ENCODE measurements at regions not wholly inside any gene's neighbourhood (a gene's known extent, or its start where the extent isn't known, plus 50 kb on each side); places are given as distances from the start of the nearest gene placed in this dataset.

GRCh38 chr7:91565499-91566401 is 301.5 kb downstream of the FZD1 start:
- ChIA-PET POLR2A (no interaction called here), CTCF (interaction anchor here (0.6 kb wide), 1 partner anchor 476 kb away, joined by 3 read pairs; no protein-coding TSS in a partner anchor)
- TF ChIP-seq CTCF (IDR thresholded peaks at IDR 0.05; ENCODE audit: insufficient read depth, low read length, missing control alignments) = no peak
- no peak overlapping the region for H3K4me3 ChIP-seq (ENCODE audit: low read depth, low read length)
- no peak for DNase-seq (ENCODE audit: low read depth, low spot score)

DNA sequence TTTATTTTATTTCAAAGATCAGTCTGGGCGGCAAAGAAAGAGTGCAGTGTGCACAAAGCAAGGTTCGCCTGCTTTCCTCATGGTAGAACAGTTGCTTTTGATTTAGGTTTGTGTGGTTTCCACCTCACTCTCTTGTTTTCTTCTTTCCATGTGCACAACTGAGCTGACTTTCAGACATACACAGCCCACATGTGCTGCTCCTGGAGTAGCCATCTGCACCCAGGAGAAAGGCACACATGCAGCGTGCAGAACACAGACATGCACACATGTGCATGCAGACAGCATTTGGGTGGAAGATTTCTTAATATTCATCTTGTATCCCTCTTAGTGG is 302.1 kb downstream of the FZD1 start:
- ChIA-PET CTCF (interaction anchor here (0.6 kb wide), 1 partner anchor 477 kb away, joined by 3 read pairs; no protein-coding TSS in a partner anchor), POLR2A (no interaction called here)
- TF ChIP-seq CTCF (IDR thresholded peaks at IDR 0.05; ENCODE audit: insufficient read depth, low read length, missing control alignments) = no peak
- H3K4me3 ChIP-seq (ENCODE audit: low read depth, low read length) = no peak overlapping the region
- DNase-seq (ENCODE audit: low read depth, low spot score) = no peak

- CTCF ChIA-PET = no interaction called here
- TF ChIP-seq CTCF (IDR thresholded peaks at IDR 0.05; ENCODE audit: insufficient read depth, low read length, missing control alignments) = no peak
- no peak overlapping the region for H3K4me3 ChIP-seq (ENCODE audit: low read depth, low read length)
- DNase-seq (ENCODE audit: low read depth, low spot score) = no peak
- POLR2A ChIA-PET = no interaction called here
Measured at GRCh38 chr7:91567081-91568012, 303.1 kb downstream of the FZD1 start.

- DNase-seq (ENCODE audit: low read depth, low spot score) = no peak
- CTCF ChIA-PET = no interaction called here
- no peak for TF ChIP-seq CTCF (IDR thresholded peaks at IDR 0.05; ENCODE audit: insufficient read depth, low read length, missing control alignments)
- POLR2A ChIA-PET = no interaction called here
- H3K4me3 ChIP-seq (ENCODE audit: low read depth, low read length) = no peak overlapping the region
Measured at GRCh38 chr7:91568138-91568537, 303.9 kb downstream of the FZD1 start.

DNA sequence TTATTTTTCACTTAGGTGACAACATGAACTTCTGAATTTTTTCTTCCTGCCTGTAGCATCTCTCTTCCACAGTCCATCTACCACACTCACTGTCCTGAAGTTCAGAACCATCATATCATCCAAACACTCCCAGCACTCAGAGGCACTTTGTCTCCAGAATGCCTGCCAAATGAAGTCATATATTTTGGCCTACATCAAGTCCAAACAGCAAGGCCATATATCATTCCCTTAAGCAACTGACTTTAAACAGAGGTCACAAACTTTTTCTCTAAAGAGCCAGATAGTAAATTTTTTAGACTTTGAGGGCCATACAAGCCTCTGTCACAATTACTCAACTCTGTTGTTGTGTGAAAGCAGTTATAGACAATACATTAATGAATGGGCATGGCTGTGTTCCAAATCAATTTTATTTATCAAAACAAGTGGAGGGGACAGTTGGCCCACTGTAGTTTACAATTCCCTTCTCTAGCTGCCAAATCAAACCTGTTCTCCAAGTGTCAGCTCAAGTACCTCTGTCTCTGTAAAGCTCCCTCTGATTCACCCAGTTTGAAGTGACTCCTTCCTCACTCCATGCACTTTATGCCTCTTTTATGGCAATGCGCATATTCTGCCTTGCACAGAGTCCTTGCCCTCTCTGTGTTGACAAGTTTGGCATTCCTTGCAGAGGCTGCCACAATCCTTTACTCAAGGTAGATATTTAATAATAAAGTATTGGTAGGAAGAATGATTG is 305.7 kb downstream of the FZD1 start:
- CTCF ChIA-PET = interaction anchor here (0.9 to 1.3 kb wide), 2 partner anchors 8 to 487 kb away, joined by 3 to 4 read pairs; no protein-coding TSS in a partner anchor
- POLR2A ChIA-PET = no interaction called here
- no peak for TF ChIP-seq CTCF (IDR thresholded peaks at IDR 0.05; ENCODE audit: insufficient read depth, low read length, missing control alignments)
- DNase-seq (ENCODE audit: low read depth, low spot score) = no peak
- H3K4me3 ChIP-seq (ENCODE audit: low read depth, low read length) = no peak overlapping the region

Measured in AG04449 (cell line).